Sigmoid colon (tissue), 4 donors: ENCODE measurements at regions not wholly inside any gene's neighbourhood (a gene's known extent, or its start where the extent isn't known, plus 50 kb on each side); places are given as distances from the start of the nearest gene placed in this dataset.

Experiments
- CTCF ChIP-seq, 4 experiments: fragments of 450-650 bp in 3 of 4; fragments of 200-600 bp in 1 of 4; IDR thresholded peaks; one replicate each; pipeline ENCODE4 v1.5.1; 2016 to 2019; ENCODE audit warnings: antibody characterized with exemption in 4 of 4, mild to moderate bottlenecking in 3 of 4, moderate library complexity in 2 of 4
- EP300 ChIP-seq, 4 donors: sonication (generic); formaldehyde crosslinking; IDR thresholded peaks; one replicate each; pipeline ENCODE4 v1.6.1; 2017; ENCODE audit warnings: antibody characterized with exemption in 4 of 4

GRCh38 chr13:78054157-78054556, 135.5 kb upstream of the EDNRB start:
- TF ChIP-seq CTCF (IDR thresholded peaks at IDR 0.05) (no peak), EP300 (IDR thresholded peaks at IDR 0.05) (no peak)
